MM.1S (cell line): ENCODE measurements at regions not wholly inside any gene's neighbourhood (a gene's known extent, or its start where the extent isn't known, plus 50 kb on each side); places are given as distances from the start of the nearest gene placed in this dataset.

Experiments used
- DNase-seq: peaks from one replicate; pipeline ENCODE4 v3.0.0-alpha.2; 2015
- H2AFZ ChIP-seq: fragments of 300-600 bp; sonication (generic); 2 replicates; pipeline ENCODE4 v1.6.0; 2016; ENCODE audit warnings: antibody characterized with exemption, low read length
- H3F3A ChIP-seq: fragments of 300-600 bp; sonication (generic); 2 replicates; pipeline ENCODE4 v1.6.1; 2016; ENCODE audit warnings: mild to moderate bottlenecking, antibody characterized with exemption, low read length, moderate library complexity, mixed read lengths; ENCODE audit not compliant: insufficient read depth
- H3K27ac ChIP-seq: fragments of 300-600 bp; sonication (generic); 2 replicates; pipeline ENCODE4 v1.5.1; 2016; ENCODE audit warnings: mild to moderate bottlenecking, low read length
- H3K27me3 ChIP-seq: fragments of 300-600 bp; sonication (generic); replicated peaks from 2 replicates; pipeline ENCODE4 v1.6.0; 2016; ENCODE audit warnings: low read length; ENCODE audit not compliant: insufficient read depth
- H3K36me3 ChIP-seq: fragments of 300-600 bp; sonication (generic); replicated peaks from 2 replicates; pipeline ENCODE4 v1.6.1; 2016; ENCODE audit warnings: mild to moderate bottlenecking, low read length, mixed read lengths; ENCODE audit not compliant: insufficient read depth
- H3K4me1 ChIP-seq: fragments of 300-600 bp; sonication (generic); 2 replicates; pipeline ENCODE4 v1.6.1; 2016; ENCODE audit warnings: low read length, mixed read lengths
- H3K4me2 ChIP-seq: fragments of 300-600 bp; sonication (generic); 2 replicates; pipeline ENCODE4 v1.6.0; 2016; ENCODE audit warnings: low read depth, low read length
- H3K4me3 ChIP-seq: fragments of 300-600 bp; sonication (generic); 2 replicates; pipeline ENCODE4 v1.5.1; 2016; ENCODE audit warnings: low read length, mixed read lengths
- H3K79me2 ChIP-seq: fragments of 300-600 bp; sonication (generic); 2 replicates; pipeline ENCODE4 v1.6.1; 2016; ENCODE audit warnings: mixed run types, low read length, mixed read lengths
- H3K9ac ChIP-seq: fragments of 300-600 bp; sonication (generic); 2 replicates; pipeline ENCODE4 v1.6.1; 2016; ENCODE audit warnings: low read length, mixed read lengths
- H3K9me2 ChIP-seq: fragments of 300-600 bp; sonication (generic); replicated peaks from 2 replicates; pipeline ENCODE4 v1.6.1; 2016; ENCODE audit warnings: mild to moderate bottlenecking, low read length, mixed read lengths; ENCODE audit not compliant: insufficient read depth
- H3K9me3 ChIP-seq: fragments of 300-600 bp; sonication (generic); replicated peaks from 2 replicates; pipeline ENCODE4 v1.6.1; 2016; ENCODE audit warnings: mild to moderate bottlenecking, low read length, mixed read lengths; ENCODE audit not compliant: insufficient read depth
- H4K20me1 ChIP-seq: fragments of 300-600 bp; sonication (generic); 2 replicates; pipeline ENCODE4 v1.6.1; 2016; ENCODE audit warnings: mild to moderate bottlenecking, low read length, moderate library complexity, mixed read lengths; ENCODE audit not compliant: insufficient read depth
- CTCF ChIP-seq: fragments of 300-600 bp; sonication (generic); IDR thresholded peaks from 2 replicates; pipeline ENCODE4 v1.5.1; 2016; ENCODE audit warnings: antibody characterized with exemption, low read length, mixed read lengths
- EZH2 ChIP-seq: fragments of 300-600 bp; sonication (generic); optimal IDR thresholded peaks from 2 replicates; pipeline ENCODE3; 2017; ENCODE audit warnings: low read depth, mild to moderate bottlenecking, antibody characterized with exemption, low read length, mixed read lengths
- EZH2phosphoT487 ChIP-seq: fragments of 300-600 bp; sonication (generic); IDR thresholded peaks from 2 replicates; pipeline ENCODE4 v1.6.1; 2018; ENCODE audit warnings: antibody characterized with exemption, low read length

DNA sequence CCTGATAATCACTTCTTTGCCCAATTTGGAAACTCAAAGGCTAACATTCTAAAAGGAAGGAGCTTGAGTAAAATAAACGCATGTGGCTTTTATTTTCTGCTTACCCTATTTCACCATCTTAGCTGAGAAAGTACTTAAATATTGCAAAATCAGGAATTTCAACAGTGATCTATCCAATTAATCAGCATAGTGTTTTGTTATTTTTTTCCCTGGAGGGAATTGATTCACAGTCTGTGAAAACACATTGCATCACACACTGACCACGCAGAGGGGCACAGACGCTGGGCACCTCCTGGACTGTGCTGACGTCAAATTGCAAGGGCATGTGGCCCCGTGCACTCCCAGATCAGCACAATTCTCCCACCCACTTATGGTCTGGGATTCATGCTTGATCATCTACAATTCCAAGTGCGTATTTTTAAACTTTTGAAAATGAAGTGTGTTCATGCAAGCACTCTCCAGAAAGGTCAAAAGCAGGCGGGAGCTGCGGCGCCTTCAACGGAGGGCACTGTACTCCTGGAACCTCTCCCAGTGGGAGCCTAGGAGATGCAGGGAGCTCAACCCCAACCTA, 320.6 kb upstream of the PPARGC1A start:
- Histone ChIP-seq H3K4me3 (no peak overlapping the region), H3K79me2 (no peaks in the 10 kb centered on the region), H3K36me3 (no peaks in the 10 kb centered on the region), H3K27ac (no peak overlapping the region), H4K20me1 (no peaks in the 10 kb centered on the region), H3K9me3 (no peaks in the 10 kb centered on the region), H3K9ac (no peak overlapping the region), H3K27me3 (no peaks in the 10 kb centered on the region), H3F3A (no peaks in the 10 kb centered on the region), H3K4me1 (no peaks in the 10 kb centered on the region), H2AFZ (no peak overlapping the region), H3K9me2 (no peaks in the 10 kb centered on the region), H3K4me2 (no peak overlapping the region)
- no peak for TF ChIP-seq EZH2phosphoT487
- TF ChIP-seq CTCF: no peak
- no peak for TF ChIP-seq EZH2
- DNase-seq: no peak

- Histone ChIP-seq H2AFZ (no peak overlapping the region), H3K4me1 (peaks cover 3% of the 10 kb centered on the region; the same call in 1 of the 2 replicates), H3K9ac (no peak overlapping the region), H3F3A (no peaks in the 10 kb centered on the region), H3K79me2 (no peaks in the 10 kb centered on the region), H3K4me2 (no peak overlapping the region), H4K20me1 (no peaks in the 10 kb centered on the region), H3K4me3 (no peak overlapping the region), H3K36me3 (no peaks in the 10 kb centered on the region), H3K9me3 (no peaks in the 10 kb centered on the region), H3K9me2 (no peaks in the 10 kb centered on the region), H3K27ac (no peak overlapping the region), H3K27me3 (no peaks in the 10 kb centered on the region)
- no peak for TF ChIP-seq CTCF
- no peak for TF ChIP-seq EZH2phosphoT487
- no peak for TF ChIP-seq EZH2
- DNase-seq: no peak
Measured at GRCh38 chr4:24209906-24210305, 320.1 kb upstream of the PPARGC1A start.

DNA sequence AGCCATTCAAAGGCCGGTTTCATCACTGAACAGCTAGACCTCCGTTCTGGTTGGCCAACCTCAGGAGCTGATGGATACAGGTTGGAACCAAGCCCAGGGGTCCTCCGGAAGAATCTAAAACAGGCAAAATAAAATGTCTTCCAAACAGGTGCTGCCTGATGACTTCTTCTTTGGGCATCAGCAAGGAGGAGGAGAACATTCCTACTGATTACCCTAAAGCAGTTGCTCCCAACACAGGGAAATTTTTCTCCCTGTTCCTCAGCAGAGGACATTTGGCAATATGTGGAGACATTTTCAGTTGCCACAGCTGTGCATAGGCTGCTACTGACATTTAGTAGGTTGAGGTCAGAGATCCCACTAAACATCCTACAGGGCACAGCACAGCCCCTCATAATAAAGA, 319.3 kb upstream of the PPARGC1A start:
- Histone ChIP-seq H3K4me3 (no peak overlapping the region), H3K36me3 (no peaks in the 10 kb centered on the region), H3K9me3 (no peaks in the 10 kb centered on the region), H3K9ac (no peak overlapping the region), H3K4me2 (no peak overlapping the region), H3K27ac (no peak overlapping the region), H3K4me1 (peaks cover 9% of the 10 kb centered on the region), H2AFZ (no peak overlapping the region), H3K79me2 (no peaks in the 10 kb centered on the region), H3F3A (peaks cover 3% of the 10 kb centered on the region), H3K9me2 (no peaks in the 10 kb centered on the region), H3K27me3 (no peaks in the 10 kb centered on the region), H4K20me1 (no peaks in the 10 kb centered on the region)
- TF ChIP-seq CTCF (no peak), EZH2phosphoT487 (no peak)
- DNase-seq: no peak
